ENCODE measurements at regions not wholly inside any gene's neighbourhood (a gene's known extent, or its start where the extent isn't known, plus 50 kb on each side); places are given as distances from the start of the nearest gene placed in this dataset.

DNA sequence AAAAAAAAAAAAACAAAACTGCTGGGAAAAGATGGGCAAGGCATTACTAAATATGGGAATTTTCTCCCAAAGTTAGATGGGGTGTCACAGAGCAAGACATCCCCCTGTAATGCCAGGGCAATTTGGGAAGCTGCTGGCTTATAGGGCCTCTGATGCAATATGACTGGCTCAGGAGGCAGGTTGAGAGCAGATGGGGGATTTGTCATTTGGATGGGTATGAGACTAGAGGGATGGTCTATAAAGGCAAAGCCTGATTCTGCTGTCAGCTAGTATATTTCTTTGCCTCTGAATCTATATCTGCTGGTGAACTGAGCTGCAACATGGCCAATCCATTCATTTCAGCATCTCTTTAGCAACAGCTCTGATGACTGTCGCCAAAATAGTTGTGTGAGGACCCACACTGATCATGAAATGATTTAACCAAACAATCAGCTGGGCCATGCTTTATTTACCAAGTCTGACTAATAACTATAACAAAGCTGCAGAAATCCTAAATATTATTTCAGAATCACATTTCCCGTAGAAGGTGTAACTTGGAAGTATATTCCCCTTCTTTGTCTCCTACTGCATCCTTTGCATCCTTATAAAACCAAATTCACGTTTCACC is 455.1 kb upstream of the ZNF608 start:
- ChIA-PET CTCF (interaction anchor here (0.7 kb wide), 1 partner anchor 12 kb away, joined by 3 read pairs; no protein-coding TSS in a partner anchor), POLR2A (interaction anchor here (0.7 kb wide), 1 partner anchor 271 kb away, joined by 3 read pairs; no protein-coding TSS in a partner anchor)
- Histone ChIP-seq H3K9me3 (no peaks in the 10 kb centered on the region), H3K4me3 (no peak overlapping the region), H3K4me1 (no peaks in the 10 kb centered on the region), H3K27ac (no peak overlapping the region), H3K4me2 (no peak overlapping the region)
- ATAC-seq: no peak
- FAIRE-seq: no peak
- 80% methylated on average over 3 of the region's 3 CpGs for WGBS (ENCODE audit: missing lambda C conversion rate)
- no peak for DNase-seq (ENCODE audit: low read depth in 1 of 2, low spot score in 1 of 2)
- TF ChIP-seq, protein P1, sequence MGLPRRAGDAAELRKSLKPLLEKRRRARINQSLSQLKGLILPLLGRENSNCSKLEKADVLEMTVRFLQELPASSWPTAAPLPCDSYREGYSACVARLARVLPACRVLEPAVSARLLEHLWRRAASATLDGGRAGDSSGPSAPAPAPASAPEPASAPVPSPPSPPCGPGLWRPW (IDR thresholded peaks at IDR 0.05): no peak
- TF ChIP-seq HOXA7 (CRISPR knock-in tag; IDR thresholded peaks at IDR 0.05) (no peak), FOXS1 (CRISPR knock-in tag; IDR thresholded peaks at IDR 0.05) (no peak), MAZ (IDR thresholded peaks at IDR 0.05; ENCODE audit: borderline replicate concordance, low read depth, low read length) (no peak), RAD21 (conservative IDR thresholded peaks at IDR 0.05 in 1 of 2, IDR thresholded peaks at IDR 0.05 in 1 of 2) (no peak), MYC (IDR thresholded peaks at IDR 0.05; ENCODE audit: borderline replicate concordance, low read length) (no peak), CHD4 (IDR thresholded peaks at IDR 0.05; ENCODE audit: borderline replicate concordance) (no peak), TP53 (CRISPR knock-in tag; IDR thresholded peaks at IDR 0.05) (no peak), HOXB13 (CRISPR knock-in tag; IDR thresholded peaks at IDR 0.05; ENCODE audit: low read depth) (no peak), ZSCAN20 (CRISPR knock-in tag; IDR thresholded peaks at IDR 0.05) (no peak), FOSB (CRISPR knock-in tag; IDR thresholded peaks at IDR 0.05) (no peak), CBX8 (IDR thresholded peaks at IDR 0.05) (no peak), NPAS2 (CRISPR knock-in tag; IDR thresholded peaks at IDR 0.05; ENCODE audit: borderline replicate concordance) (no peak)
- TF ChIP-seq, protein P2, sequence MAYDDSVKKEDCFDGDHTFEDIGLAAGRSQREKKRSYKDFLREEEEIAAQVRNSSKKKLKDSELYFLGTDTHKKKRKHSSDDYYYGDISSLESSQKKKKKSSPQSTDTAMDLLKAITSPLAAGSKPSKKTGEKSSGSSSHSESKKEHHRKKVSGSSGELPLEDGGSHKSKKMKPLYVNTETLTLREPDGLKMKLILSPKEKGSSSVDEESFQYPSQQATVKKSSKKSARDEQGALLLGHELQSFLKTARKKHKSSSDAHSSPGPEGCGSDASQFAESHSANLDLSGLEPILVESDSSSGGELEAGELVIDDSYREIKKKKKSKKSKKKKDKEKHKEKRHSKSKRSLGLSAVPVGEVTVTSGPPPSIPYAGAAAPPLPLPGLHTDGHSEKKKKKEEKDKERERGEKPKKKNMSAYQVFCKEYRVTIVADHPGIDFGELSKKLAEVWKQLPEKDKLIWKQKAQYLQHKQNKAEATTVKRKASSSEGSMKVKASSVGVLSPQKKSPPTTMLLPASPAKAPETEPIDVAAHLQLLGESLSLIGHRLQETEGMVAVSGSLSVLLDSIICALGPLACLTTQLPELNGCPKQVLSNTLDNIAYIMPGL (CRISPR knock-in tag; IDR thresholded peaks at IDR 0.05; ENCODE audit: borderline replicate concordance): no peak
- TF ChIP-seq, protein P3, sequence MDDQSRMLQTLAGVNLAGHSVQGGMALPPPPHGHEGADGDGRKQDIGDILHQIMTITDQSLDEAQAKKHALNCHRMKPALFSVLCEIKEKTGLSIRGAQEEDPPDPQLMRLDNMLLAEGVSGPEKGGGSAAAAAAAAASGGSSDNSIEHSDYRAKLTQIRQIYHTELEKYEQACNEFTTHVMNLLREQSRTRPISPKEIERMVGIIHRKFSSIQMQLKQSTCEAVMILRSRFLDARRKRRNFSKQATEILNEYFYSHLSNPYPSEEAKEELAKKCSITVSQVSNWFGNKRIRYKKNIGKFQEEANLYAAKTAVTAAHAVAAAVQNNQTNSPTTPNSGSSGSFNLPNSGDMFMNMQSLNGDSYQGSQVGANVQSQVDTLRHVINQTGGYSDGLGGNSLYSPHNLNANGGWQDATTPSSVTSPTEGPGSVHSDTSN (IDR thresholded peaks at IDR 0.05): no peak
- TF ChIP-seq, protein P4, sequence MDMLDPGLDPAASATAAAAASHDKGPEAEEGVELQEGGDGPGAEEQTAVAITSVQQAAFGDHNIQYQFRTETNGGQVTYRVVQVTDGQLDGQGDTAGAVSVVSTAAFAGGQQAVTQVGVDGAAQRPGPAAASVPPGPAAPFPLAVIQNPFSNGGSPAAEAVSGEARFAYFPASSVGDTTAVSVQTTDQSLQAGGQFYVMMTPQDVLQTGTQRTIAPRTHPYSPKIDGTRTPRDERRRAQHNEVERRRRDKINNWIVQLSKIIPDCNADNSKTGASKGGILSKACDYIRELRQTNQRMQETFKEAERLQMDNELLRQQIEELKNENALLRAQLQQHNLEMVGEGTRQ (IDR thresholded peaks at IDR 0.05): no peak

DNA sequence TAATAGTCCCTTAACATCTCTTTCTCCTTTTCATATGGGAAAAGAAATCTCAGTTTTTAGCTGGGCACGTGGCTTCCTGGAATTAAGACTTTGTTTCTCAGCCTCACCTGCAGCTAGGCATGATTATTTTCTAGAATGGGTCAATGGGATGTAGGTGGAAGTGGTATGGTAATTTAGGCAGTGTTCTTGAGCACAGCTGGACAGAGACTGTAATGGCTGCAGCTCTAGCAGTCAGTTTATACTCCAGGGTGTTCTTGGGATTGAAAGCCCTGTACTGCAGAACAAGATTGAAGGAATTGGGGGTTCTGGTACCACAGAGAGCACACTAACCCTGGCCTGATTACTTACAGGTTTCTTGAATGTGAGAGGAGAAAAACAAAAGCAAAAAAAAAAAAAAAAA is 455.9 kb upstream of the ZNF608 start:
- Histone ChIP-seq H3K4me2 (no peak overlapping the region), H3K27ac (no peak overlapping the region), H3K4me1 (no peaks in the 10 kb centered on the region), H3K4me3 (no peak overlapping the region), H3K9me3 (no peaks in the 10 kb centered on the region)
- WGBS (ENCODE audit: missing lambda C conversion rate): 30% methylated on average over 1 of the region's 1 CpG
- no peak for FAIRE-seq
- POLR2A ChIA-PET: no interaction called here
- CTCF ChIA-PET: interaction anchor here (0.7 to 1.0 kb wide), 2 partner anchors 13 to 18 kb away, joined by 3 read pairs; no protein-coding TSS in a partner anchor
- ATAC-seq: no peak
- TF ChIP-seq HOXB13 (CRISPR knock-in tag; IDR thresholded peaks at IDR 0.05; ENCODE audit: low read depth): no peak
- no peak for TF ChIP-seq CHD4 (IDR thresholded peaks at IDR 0.05; ENCODE audit: borderline replicate concordance)
- no peak for TF ChIP-seq ZSCAN20 (CRISPR knock-in tag; IDR thresholded peaks at IDR 0.05)
- TF ChIP-seq HDAC2 (IDR thresholded peaks at IDR 0.05): no peak
- TF ChIP-seq, protein P3 (IDR thresholded peaks at IDR 0.05): no peak
- DNase-seq (ENCODE audit: low read depth in 1 of 2, low spot score in 1 of 2): no peak
